K562 (cell line): ENCODE measurements at regions not wholly inside any gene's neighbourhood (a gene's known extent, or its start where the extent isn't known, plus 50 kb on each side); places are given as distances from the start of the nearest gene placed in this dataset.
A peak's percentile ranks its signal among the peaks of the same experiment; 100 is the strongest.

Source experiments
- ATAC-seq: fragments of 200-7000 bp; cut with Tn5 transposase; 3 replicates; pipeline ENCODE4 v1.9.1; 2020; ENCODE audit warnings: moderate library complexity
- BruUV-seq: library from RNA; stranded (reverse); fragments of 400-500 nt; replicated peaks from 2 replicates; lab custom pipeline; 2021; lab: Mats Ljungman, UMichigan
- CTCF ChIA-PET: fragments of 300-600 bp; formaldehyde crosslinking; extraction: SDS; loops from one replicate; lab custom pipeline; 2021; ENCODE audit warnings: low intra/inter-chr PET ratio; lab: Yijun Ruan, JAX
- POLR2A ChIA-PET: fragments of 300-600, 350-650 bp; sonication (Branson Sonifier 250); formaldehyde crosslinking; extraction: SDS; loops from one replicate; lab custom pipeline; 2021; ENCODE audit warnings: antibody characterized with exemption, inconsistent platforms; lab: Yijun Ruan, JAX
- DNase-seq, 4 experiments: peaks; one replicate each; pipeline versions ENCODE4 v3.0.0 to v3.0.0-alpha.2; 2011 to 2018; ENCODE audit warnings: low spot score in 3 of 4, mixed read lengths in 3 of 4; ENCODE audit errors: extremely low read depth in 1 of 4
- FAIRE-seq: peaks from 2 replicates; lab custom pipeline; 2011; peaks lifted over from hg19 to GRCh38; lab: Jason Lieb, UNC
- H2AFZ ChIP-seq: 2 replicates; pipeline ENCODE4 v1.6.0; 2011; ENCODE audit warnings: low read depth, low read length, control low read depth, inconsistent platforms
- H3K27ac ChIP-seq: fragments of 200-600 bp; 3 replicates; pipeline ENCODE4 v1.8.0; 2011; ENCODE audit warnings: low read depth, mild to moderate bottlenecking, control low read depth, inconsistent platforms, low read length, moderate library complexity, mixed read lengths; ENCODE audit errors: extremely low read depth
- H3K27me3 ChIP-seq, 2 experiments: fragments of 300-600 bp in 1 of 2; 2 replicates in 1 of 2; 3 replicates in 1 of 2; pipeline versions ENCODE4 v1.6.0 to v1.8.0; 2011; ENCODE audit warnings: inconsistent platforms in 2 of 2, low read length in 2 of 2, mild to moderate bottlenecking in 1 of 2, mixed read lengths in 1 of 2, moderate library complexity in 1 of 2; ENCODE audit not compliant: control insufficient read depth in 2 of 2, insufficient read depth in 2 of 2
- H3K36me3 ChIP-seq: fragments of 300-600 bp; 3 replicates; pipeline ENCODE4 v1.8.0; 2011; ENCODE audit warnings: mild to moderate bottlenecking, low read length, inconsistent platforms; ENCODE audit not compliant: control insufficient read depth, insufficient read depth
- H3K4me1 ChIP-seq, 2 experiments: fragments of 200-600 bp in 1 of 2; replicated peaks in 1 of 2; 2 replicates in 1 of 2; 3 replicates in 1 of 2; pipeline versions ENCODE4 v1.5.1 to v1.8.0; 2011; ENCODE audit warnings: inconsistent platforms in 2 of 2, low read length in 2 of 2, mild to moderate bottlenecking in 1 of 2, mixed read lengths in 1 of 2, moderate library complexity in 1 of 2; ENCODE audit not compliant: control insufficient read depth in 2 of 2, insufficient read depth in 2 of 2
- H3K4me2 ChIP-seq: 2 replicates; pipeline ENCODE4 v1.6.1; 2011; ENCODE audit warnings: low read length, control low read depth, inconsistent platforms, mixed read lengths; ENCODE audit not compliant: insufficient read depth
- H3K4me3 ChIP-seq: fragments of 200-600 bp; sonication (generic), shearing (Covaris generic); 2 replicates; pipeline ENCODE4 v1.5.1; 2016; ENCODE audit warnings: control low read depth, inconsistent platforms
- H3K79me2 ChIP-seq: fragments of 200-600 bp; 3 replicates; pipeline ENCODE4 v1.8.0; 2011; ENCODE audit warnings: low read length, inconsistent platforms; ENCODE audit not compliant: control insufficient read depth, insufficient read depth
- H3K9ac ChIP-seq, 2 experiments: 2 replicates each; pipeline versions ENCODE4 v1.6.0 to v1.6.1; 2011; ENCODE audit warnings: low read depth in 2 of 2, low read length in 2 of 2, control low read depth in 1 of 2, inconsistent platforms in 1 of 2, mild to moderate bottlenecking in 1 of 2, mixed read lengths in 1 of 2; ENCODE audit not compliant: insufficient read depth in 1 of 2
- H3K9me1 ChIP-seq: one replicate; pipeline ENCODE4 v1.6.0; 2011; ENCODE audit warnings: inconsistent platforms, mild to moderate bottlenecking, low read length, moderate library complexity; ENCODE audit not compliant: control insufficient read depth, insufficient read depth
- H3K9me3 ChIP-seq: replicated peaks from 2 replicates; pipeline ENCODE4 v1.5.1; 2011; ENCODE audit warnings: low read depth, low read length, inconsistent platforms; ENCODE audit not compliant: control insufficient read depth, insufficient read depth
- H4K20me1 ChIP-seq: replicated peaks from 2 replicates; pipeline ENCODE4 v1.6.1; 2011; ENCODE audit warnings: low read length, inconsistent platforms, mixed read lengths; ENCODE audit not compliant: control insufficient read depth, insufficient read depth
- ELF2 ChIP-seq: fragments of 250-450 bp; sonication (Bioruptor Pico); IDR thresholded peaks from 2 replicates; pipeline ENCODE4 v1.5.0; 2021; ENCODE audit warnings: mild to moderate bottlenecking
- ETV1 ChIP-seq: fragments of 450-650 bp; conservative IDR thresholded peaks from 2 replicates; pipeline ENCODE4 v1.6.1; 2016; ENCODE audit warnings: missing genetic modification characterization, control low read depth, low read depth, missing compliant biosample characterization
- FOSL1 ChIP-seq: fragments of 200-800 bp; sonication (Bioruptor generic); conservative IDR thresholded peaks from 2 replicates; pipeline ENCODE4 v1.6.1; 2016; ENCODE audit warnings: missing genetic modification characterization, missing compliant biosample characterization
- GABPB2 ChIP-seq: fragments of 250-450 bp; sonication (Bioruptor Pico); conservative IDR thresholded peaks from 2 replicates; pipeline ENCODE4 v1.5.1; 2021; ENCODE audit warnings: mild to moderate bottlenecking
- HDGF ChIP-seq: fragments of 450-650 bp; IDR thresholded peaks from 2 replicates; pipeline ENCODE4 v1.6.1; 2016
- JUND ChIP-seq, 2 experiments: IDR thresholded peaks; 2 replicates in 1 of 2; 3 replicates in 1 of 2; pipeline ENCODE4 v1.6.1; 2011; ENCODE audit warnings: borderline replicate concordance in 2 of 2, low read depth in 2 of 2, low read length in 2 of 2, improper control_type of control experiment in 1 of 2, missing biosample characterization in 1 of 2, missing genetic modification characterization in 1 of 2, missing genetic modification reagents in 1 of 2
- RUNX1 ChIP-seq: sonication (generic); IDR thresholded peaks from 2 replicates; pipeline ENCODE4 v1.6.1; 2016; ENCODE audit warnings: antibody characterized with exemption, low read depth
- SMARCA4 ChIP-seq: fragments of 450-650 bp; IDR thresholded peaks from 2 replicates; pipeline ENCODE4 v1.6.1; 2016
- TAF9B ChIP-seq: fragments of 450-650 bp; IDR thresholded peaks from 2 replicates; pipeline ENCODE4 v1.6.1; 2018; ENCODE audit warnings: mild to moderate bottlenecking; ENCODE audit not compliant: partially characterized antibody
- ZFPM2 ChIP-seq: fragments of 250-450 bp; sonication (Bioruptor Pico); IDR thresholded peaks from 2 replicates; pipeline ENCODE4 v1.5.1; 2022; ENCODE audit warnings: mild to moderate bottlenecking
- ZNF263 ChIP-seq: sonication (generic); formaldehyde crosslinking; IDR thresholded peaks from 2 replicates; pipeline ENCODE4 v1.8.0; 2022; ENCODE audit warnings: mild to moderate bottlenecking, missing genetic modification reagents, borderline replicate concordance
- ZNF785 ChIP-seq: fragments of 250-450 bp; sonication (Bioruptor Pico); IDR thresholded peaks from 2 replicates; pipeline ENCODE4 v1.4.0; 2020; ENCODE audit warnings: mild to moderate bottlenecking
- WGBS: fragments of 100-300 bp; shearing (Covaris generic); methylation state at CpG from one replicate; pipeline ENCODE4 v1.1.6; 2016; ENCODE audit warnings: low coverage, mixed read lengths; ENCODE audit not compliant: insufficient coverage; ENCODE audit errors: missing lambda C conversion rate; 5-methylcytosine and 5-hydroxymethylcytosine counted together
- in situ Hi-C: fragments of 300-500 bp; cut with MboI; formaldehyde crosslinking; loops from 4 replicates; pipeline ENCODE4 v1.15.0; 2018; ENCODE audit warnings: inconsistent platforms, mixed read lengths
- intact Hi-C: fragments of 100-400 bp; cut with micrococcal nuclease; formaldehyde crosslinking; loops from 2 replicates; pipeline ENCODE4 v1.14.2; 2022
- TF ChIP-seq, protein P1 (sequence below): sonication (generic); formaldehyde crosslinking; IDR thresholded peaks from 2 replicates; pipeline ENCODE4 v1.8.0; 2022; ENCODE audit warnings: missing genetic modification reagents, mild to moderate bottlenecking, moderate library complexity, borderline replicate concordance
- TF ChIP-seq, protein P2 (sequence below): fragments of 450-650 bp; formaldehyde crosslinking; IDR thresholded peaks from 2 replicates; pipeline ENCODE4 v1.4.0; 2020; ENCODE audit warnings: mild to moderate bottlenecking, moderate library complexity

DNA sequence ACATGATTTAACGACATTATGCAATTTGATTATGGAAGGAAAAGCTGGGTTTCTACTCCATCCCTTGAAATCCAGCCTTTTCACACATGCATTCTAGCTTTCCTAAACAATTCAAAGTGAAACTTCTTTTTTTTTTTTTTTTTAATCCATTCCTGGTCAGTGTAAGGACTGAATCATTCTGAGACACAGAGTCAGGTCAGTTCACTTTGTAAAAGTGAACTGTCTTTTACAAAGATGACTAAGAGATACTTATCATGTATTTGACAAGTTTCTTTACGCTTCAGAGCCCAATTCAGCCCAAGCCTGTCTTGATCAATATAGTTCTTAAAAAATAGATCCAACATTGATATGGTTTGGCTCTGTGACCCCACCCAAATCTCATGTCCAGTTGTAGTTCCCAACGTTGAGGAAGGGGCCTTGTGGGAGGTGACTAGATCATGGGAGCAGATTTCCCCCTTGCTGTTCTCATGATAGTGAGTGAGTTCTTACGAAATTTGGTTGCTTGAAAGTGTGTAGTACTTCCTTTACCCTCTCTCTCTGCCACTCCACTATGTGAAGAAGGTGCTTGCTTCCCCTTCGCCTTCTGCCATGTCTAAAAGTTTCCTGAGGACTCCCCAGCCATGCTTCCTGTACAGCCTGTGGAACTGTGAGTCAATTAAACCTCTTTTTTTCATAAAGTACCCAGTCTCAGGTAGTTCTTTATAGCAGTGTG, 345.6 kb upstream of the THBS1 start:
- H3K4me3 ChIP-seq: no peak overlapping the region
- no peaks in the 10 kb centered on the region for H3K4me1 ChIP-seq
- ChIA-PET CTCF (no interaction called here), POLR2A (no interaction called here)
- no peak overlapping the region for H3K4me2 ChIP-seq
- no peaks in the 10 kb centered on the region for H3K9me3 ChIP-seq
- intact Hi-C loops: no loop called here
- no peak for DNase-seq
- 1% methylated on average over 5 of the region's 5 CpGs for WGBS
- no peaks in the 10 kb centered on the region; a peak in 2 of 5 replicates for H3K27me3 ChIP-seq
- BruUV-seq: no TSS peak
- no peak for TF ChIP-seq JUND (IDR thresholded peaks at IDR 0.05; ENCODE audit: borderline replicate concordance, low read depth, low read length)
- TF ChIP-seq JUND (tag; IDR thresholded peaks at IDR 0.05; ENCODE audit: borderline replicate concordance, low read depth, low read length): peak; percentile 63; the same call in 1 of the 3 replicates
- no peak for TF ChIP-seq ZNF785 (CRISPR knock-in tag)
- TF ChIP-seq FOSL1 (tag): peak; percentile 87
- no peak for TF ChIP-seq RUNX1
- TF ChIP-seq, all 486 proteins: peak for 2
- ATAC-seq (no peak), FAIRE-seq (no peak)
- in situ Hi-C loops: no loop called here
- Histone ChIP-seq H3K9ac (no peak overlapping the region), H4K20me1 (no peaks in the 10 kb centered on the region), H3K79me2 (no peaks in the 10 kb centered on the region), H2AFZ (no peak overlapping the region), H3K36me3 (no peaks in the 10 kb centered on the region), H3K27ac (no peak overlapping the region), H3K9me1 (no peaks in the 10 kb centered on the region)

DNA sequence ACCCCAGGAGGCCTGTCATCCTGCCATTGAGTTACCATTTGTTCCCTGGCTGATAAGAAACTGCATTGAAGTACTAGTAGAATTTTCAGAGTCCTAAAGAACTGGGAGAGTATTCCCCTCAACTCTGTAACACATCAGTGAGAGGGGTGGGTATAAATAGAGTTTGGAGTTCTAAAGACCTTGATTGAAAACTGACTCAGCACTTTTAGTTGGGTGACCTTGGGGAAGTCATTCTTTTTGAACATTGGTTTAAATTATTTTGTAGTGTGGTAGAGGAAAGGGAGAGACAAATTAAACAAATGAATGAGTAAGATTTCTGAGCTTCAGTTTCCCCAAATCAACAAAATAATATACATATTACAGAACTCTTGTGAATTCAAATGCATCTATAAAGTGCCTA, 344.5 kb upstream of the THBS1 start:
- intact Hi-C loops (no loop called here), in situ Hi-C loops (no loop called here)
- ChIA-PET CTCF (no interaction called here), POLR2A (no interaction called here)
- Histone ChIP-seq H3K9ac (no peak overlapping the region), H3K4me1 (no peaks in the 10 kb centered on the region), H3K9me3 (no peaks in the 10 kb centered on the region), H4K20me1 (no peaks in the 10 kb centered on the region), H3K36me3 (no peaks in the 10 kb centered on the region), H3K4me2 (no peak overlapping the region), H3K27me3 (no peaks in the 10 kb centered on the region), H3K4me3 (no peak overlapping the region), H3K9me1 (no peaks in the 10 kb centered on the region), H2AFZ (no peak overlapping the region), H3K79me2 (no peaks in the 10 kb centered on the region), H3K27ac (no peak overlapping the region)
- no TSS peak for BruUV-seq
- DNase-seq (no peak), FAIRE-seq (no peak), ATAC-seq (no peak)
- no peak for TF ChIP-seq SMARCA4
- TF ChIP-seq ELF2 (CRISPR knock-in tag): no peak
- TF ChIP-seq, protein P1, sequence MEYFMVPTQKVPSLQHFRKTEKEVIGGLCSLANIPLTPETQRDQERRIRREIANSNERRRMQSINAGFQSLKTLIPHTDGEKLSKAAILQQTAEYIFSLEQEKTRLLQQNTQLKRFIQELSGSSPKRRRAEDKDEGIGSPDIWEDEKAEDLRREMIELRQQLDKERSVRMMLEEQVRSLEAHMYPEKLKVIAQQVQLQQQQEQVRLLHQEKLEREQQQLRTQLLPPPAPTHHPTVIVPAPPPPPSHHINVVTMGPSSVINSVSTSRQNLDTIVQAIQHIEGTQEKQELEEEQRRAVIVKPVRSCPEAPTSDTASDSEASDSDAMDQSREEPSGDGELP: no peak
- no peak for TF ChIP-seq GABPB2 (CRISPR knock-in tag)
- no peak for TF ChIP-seq ZFPM2
- no peak for TF ChIP-seq HDGF
- TF ChIP-seq, protein P2, sequence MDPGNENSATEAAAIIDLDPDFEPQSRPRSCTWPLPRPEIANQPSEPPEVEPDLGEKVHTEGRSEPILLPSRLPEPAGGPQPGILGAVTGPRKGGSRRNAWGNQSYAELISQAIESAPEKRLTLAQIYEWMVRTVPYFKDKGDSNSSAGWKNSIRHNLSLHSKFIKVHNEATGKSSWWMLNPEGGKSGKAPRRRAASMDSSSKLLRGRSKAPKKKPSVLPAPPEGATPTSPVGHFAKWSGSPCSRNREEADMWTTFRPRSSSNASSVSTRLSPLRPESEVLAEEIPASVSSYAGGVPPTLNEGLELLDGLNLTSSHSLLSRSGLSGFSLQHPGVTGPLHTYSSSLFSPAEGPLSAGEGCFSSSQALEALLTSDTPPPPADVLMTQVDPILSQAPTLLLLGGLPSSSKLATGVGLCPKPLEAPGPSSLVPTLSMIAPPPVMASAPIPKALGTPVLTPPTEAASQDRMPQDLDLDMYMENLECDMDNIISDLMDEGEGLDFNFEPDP (CRISPR knock-in tag): no peak
- no peak for TF ChIP-seq TAF9B
- TF ChIP-seq ZNF263 (CRISPR knock-in tag): no peak
- no peak for TF ChIP-seq ETV1 (tag)
